ENCODE measurements at regions not wholly inside any gene's neighbourhood (a gene's known extent, or its start where the extent isn't known, plus 50 kb on each side); places are given as distances from the start of the nearest gene placed in this dataset.

GRCh38 chr2:133846476-133846875, 278.2 kb upstream of the NCKAP5 start:
- TF ChIP-seq CTCF (IDR thresholded peaks at IDR 0.05; ENCODE audit: low read depth, low read length, poor library complexity, severe bottlenecking) (no peak), EZH2phosphoT487 (IDR thresholded peaks at IDR 0.05; ENCODE audit: borderline replicate concordance, low read length) (no peak)

Data from DOHH2 (cell line).